ENCODE measurements at regions not wholly inside any gene's neighbourhood (a gene's known extent, or its start where the extent isn't known, plus 50 kb on each side); places are given as distances from the start of the nearest gene placed in this dataset.
"Not testable (repeated sequence)": the region's sequence is repeated elsewhere in the genome, so short reads cannot be mapped to it uniquely, and the experiment has no call there.

DNA sequence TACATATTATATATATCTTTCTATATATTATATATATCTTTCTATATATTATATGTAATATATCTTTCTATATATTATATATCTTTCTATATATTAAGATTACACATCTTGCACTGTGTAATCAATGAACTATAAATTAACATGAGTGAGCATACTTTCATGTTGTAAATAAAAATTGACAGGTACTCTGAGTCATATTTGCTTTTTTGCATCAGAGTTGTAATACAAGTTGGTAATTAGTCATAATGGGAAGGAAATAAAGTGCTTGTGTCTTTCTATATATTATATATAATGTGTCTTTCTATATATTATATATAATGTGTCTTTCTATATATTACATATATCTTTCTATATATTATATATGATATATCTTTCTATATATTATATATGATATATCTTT is 172.5 kb upstream of the MAGI2 start:
- not testable (repeated sequence) for DNase-seq (ENCODE audit: low read depth in 3 of 3)

DNA sequence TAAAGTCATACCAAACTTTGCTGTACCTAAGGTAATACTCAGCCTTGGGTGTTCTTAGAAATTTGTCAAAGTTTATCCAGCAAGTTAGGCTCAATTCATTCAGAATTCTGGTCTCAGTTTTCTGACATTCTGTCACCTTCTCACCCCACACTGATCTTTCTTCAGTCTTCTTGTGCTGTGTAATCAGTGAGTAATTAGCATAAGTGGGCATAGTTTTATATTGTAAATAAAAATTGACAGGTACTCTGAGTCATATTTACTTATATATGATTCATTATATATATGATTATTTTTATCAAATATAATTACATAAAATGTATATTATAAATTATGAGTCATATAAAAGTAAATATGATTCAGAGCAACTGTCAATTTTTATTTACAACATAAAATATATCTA is 170.9 kb upstream of the MAGI2 start:
- no peak for DNase-seq (ENCODE audit: low read depth in 3 of 3)

DNA sequence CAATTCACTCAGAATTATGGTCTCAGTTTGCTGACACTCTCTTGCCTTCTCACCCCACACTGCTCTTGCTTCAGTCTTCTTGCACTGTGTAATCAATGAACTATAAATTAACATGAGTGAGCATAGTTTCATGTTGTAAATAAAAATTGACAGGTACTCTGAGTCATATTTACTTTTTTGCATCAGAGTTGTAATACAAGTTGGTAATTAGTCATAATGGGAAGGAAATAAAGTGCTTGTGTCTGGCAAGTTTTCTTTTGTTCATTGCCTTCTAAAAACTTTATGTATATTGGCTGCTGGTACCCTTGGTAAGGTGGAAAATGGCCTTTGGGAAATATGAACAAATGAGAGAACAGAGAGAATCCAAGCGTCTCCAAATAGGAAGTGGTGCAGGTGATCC is 169.3 kb upstream of the MAGI2 start:
- no peak for DNase-seq (ENCODE audit: low read depth in 3 of 3)

DNA sequence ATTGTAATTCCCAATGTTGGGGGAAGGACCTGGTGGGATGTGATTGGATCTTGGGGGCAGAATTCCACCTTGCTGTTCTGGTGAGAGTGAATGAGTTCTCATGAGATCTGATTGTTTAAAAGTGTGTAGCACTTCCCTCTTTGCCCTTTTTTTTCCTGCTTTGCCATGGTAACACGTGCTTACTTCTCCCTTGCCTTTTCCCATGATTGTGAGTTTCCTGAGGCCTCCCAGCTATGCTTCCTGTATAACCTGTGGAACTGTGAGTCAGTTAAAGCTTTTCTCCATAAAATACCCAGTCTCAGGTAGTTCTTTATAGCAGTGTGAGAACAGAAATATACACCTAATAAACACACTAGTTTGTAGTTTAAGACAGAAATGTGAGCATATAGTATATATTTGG is 166.8 kb upstream of the MAGI2 start:
- DNase-seq (ENCODE audit: low read depth in 3 of 3) = no peak

DNA sequence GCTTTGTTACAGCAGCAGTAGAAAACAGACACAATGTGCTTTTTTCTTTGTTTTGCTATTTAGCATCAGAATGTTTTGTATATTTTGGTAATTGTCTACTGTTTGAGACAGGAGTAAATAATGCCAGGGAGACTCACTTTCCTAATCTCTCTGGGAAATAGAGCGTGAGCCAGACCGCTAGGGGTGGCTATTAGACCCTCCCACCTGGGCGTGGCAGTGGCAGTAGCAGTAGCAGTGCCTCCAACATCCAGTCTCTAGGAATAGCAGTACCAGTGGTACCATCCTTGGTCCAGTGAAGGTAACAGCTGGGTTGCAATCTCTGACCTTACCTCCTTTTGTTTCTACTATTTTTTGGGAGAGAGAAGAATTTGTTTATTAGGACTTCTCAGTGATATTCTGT is 165.7 kb upstream of the MAGI2 start:
- DNase-seq (ENCODE audit: low read depth in 3 of 3) = no peak

DNA sequence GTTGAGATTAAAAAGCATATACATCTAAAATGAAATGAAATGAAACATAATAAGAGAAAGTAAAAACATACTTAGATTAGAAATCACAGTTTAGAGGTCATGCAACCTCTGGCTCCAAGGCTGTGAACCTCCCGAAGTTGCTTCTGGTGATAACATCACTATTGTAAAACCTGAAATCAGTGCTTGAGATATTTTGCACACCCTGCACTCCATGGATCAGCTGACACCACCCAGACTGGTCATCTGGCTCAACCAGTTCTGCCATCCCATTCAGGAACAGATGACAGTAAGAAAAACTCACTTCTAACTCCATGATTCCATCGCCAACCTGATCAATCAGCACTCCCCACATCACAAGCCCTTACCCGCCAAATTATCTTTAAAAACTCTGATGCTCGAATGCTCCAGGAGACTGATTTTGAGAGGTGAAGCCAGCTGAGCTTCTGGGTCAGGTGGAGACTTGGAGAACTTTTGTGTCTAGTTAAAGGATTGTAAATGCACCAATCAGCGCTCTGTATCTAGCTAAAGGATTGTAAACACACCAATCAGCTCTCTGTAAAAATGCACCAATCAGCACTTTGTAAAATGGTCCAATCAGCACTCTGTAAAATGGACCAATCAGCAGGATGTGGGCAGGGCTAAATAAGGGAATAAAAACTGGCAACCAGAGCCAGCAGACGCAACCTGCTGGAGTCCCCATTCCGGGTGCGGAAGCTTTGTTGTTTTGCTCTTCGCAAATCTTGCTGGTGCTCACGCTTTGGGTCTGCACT is 162.6 kb upstream of the MAGI2 start:
- DNase-seq (ENCODE audit: low read depth in 3 of 3) = no peak

DNA sequence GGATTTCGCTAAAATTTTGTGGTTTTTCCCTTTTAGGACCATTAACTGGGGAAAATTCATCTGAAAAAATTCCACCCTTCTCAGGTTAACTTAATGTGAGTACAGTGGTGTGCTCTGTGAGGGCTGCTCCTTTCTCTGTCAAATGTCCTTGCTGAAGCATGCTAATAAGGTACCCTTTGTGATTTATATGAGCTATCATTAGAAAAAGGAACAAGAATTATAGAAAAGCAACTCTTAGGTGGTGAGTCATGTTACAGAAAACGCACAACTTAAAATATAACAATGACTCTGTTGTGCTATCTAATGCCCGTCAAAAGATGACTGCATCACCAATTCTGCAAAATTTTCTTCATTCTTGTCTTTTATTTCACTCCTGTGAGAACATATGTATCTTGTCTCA is 162.0 kb upstream of the MAGI2 start:
- DNase-seq (ENCODE audit: low read depth in 3 of 3) = no peak

DNA sequence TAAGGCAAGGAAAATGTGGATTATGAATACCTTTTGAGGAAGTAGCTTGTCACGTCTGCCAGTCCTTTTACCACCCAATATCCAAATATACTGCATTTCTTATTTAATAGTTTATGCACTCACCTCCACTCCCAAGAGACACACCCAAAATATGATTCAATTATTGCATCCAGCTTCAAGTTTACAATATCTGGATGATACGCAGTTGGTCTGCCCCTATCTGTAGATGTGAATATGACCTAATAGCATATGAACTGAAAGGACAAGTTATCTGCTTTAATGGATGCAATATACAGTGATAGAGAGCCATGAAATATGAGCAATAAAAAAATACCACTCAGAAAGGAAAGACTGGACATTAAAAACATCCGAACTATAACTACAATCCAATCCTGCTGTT is 159.4 kb upstream of the MAGI2 start:
- no peak for DNase-seq (ENCODE audit: low read depth in 3 of 3)

DNA sequence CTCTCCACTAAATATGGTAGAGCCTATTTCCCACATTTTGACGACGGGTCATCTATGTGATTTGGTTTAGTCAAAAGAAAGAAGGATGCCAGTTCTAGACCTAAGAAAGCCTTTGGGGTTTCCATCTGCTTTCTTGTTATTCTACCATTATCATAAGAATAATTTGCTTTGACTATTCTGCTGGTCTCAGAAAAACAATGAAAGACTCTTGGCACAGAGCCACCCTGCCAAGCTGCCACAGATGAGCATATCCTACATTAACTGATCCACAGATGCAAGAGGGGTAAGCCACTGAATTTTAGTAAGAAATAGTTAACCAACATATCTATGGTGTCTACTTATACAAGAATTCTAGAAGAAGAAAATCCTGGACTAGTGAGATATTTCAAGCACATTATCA is 158.6 kb upstream of the MAGI2 start:
- no peak for DNase-seq (ENCODE audit: low read depth in 3 of 3)

DNA sequence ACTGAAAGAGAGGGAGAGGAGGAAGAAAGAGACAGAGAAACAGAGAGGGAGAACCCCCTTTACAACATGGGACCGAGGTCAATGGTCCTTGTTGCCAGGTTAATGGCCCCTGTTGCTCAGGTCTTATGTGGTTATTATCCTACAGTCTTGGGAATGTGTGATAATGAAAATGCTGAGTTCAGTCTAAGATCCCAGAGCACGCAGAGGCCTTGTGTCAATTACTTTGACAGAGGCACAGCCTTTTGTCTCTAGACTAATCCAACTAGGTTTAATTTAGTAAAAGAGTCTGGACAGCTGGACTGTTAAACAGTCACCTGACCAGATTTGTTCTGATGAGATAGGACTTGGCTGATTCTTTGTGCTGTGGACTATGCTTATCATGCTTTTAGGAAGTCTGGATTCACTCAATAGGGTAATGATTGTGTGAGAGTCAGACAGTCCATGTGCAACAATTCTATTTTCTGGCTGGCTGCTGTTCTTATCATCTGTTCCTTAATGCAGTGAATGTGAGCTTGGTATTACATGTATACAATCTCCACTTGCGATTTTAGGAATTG is 157.4 kb upstream of the MAGI2 start:
- DNase-seq (ENCODE audit: low read depth in 3 of 3) = no peak

DNA sequence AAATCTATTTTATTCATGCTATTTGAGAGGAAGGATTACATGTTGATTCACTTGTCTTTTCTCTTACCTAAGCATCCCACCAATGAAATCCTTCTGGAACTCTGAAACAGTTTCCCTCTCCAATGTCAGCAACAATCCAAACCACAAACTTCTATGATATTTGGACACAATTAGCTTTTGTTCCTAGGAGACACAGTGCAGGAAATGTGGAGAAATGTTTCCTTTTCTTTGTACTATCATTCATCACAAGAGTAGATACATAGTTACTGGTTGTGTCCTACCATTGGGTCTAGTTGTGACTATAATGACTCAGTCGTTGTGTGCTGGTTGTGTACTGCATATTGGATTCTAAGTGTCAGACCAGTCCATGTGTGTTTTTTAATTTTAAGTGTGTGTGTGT is 156.8 kb upstream of the MAGI2 start:
- no peak for DNase-seq (ENCODE audit: low read depth in 3 of 3)

DNA sequence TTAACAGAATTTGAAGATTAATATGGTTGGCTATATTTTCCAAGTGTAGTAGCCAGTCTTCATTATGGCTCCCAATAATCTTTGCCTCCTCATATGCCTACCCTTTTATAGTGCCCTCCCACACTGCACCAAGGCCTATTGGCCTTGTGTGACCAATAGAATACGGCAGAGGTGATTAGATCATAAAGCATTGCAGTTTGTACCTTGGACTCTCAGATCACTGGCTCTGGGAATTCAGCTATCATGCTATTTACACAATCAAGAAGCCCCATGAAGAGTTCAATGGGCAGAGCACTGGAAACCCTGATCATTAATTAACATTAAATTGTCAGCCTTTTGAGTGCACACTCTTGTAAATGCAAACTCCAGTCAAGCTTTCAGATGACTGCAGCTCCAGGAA is 154.5 kb upstream of the MAGI2 start:
- DNase-seq (ENCODE audit: low read depth in 3 of 3) = no peak

DNA sequence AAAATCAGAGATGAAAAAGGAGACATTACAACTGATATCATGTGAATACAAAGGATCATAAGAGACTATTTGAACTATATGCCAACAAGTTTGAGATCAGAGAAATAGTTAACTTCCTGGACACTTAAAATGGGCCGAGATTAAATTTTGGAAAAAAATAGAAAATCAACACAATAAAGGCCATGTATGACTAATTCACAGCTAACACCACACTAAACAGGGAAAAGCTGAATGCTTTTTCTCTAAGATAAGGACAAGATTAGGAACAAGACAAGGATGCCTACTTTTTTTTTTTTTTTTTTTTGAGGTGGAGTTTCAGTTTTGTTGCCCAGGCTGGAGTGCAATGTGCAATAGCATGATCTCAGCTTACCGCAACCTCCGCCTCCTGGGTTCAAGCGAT is 151.4 kb upstream of the MAGI2 start:
- no peak for DNase-seq (ENCODE audit: low read depth in 3 of 3)

DNA sequence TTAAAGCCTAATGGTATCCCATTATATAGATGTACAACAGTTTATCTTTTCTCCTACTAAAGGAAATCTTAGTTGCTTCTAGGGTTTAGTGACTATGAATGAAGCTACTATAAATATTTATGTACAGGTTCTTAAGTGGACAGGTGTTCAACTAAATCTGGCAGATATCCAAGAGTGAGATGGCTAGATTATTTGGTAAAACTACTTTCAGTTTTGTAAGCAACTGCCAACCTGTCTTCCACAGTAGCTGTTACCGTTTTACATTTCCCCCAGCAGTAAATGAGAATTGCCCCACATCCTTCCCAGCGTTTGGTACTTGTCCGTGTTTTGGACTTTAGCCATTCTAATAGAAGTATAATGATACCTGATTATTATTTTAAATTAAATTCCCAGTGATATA is 144.9 kb upstream of the MAGI2 start:
- no peak for DNase-seq (ENCODE audit: low read depth in 3 of 3)

DNA sequence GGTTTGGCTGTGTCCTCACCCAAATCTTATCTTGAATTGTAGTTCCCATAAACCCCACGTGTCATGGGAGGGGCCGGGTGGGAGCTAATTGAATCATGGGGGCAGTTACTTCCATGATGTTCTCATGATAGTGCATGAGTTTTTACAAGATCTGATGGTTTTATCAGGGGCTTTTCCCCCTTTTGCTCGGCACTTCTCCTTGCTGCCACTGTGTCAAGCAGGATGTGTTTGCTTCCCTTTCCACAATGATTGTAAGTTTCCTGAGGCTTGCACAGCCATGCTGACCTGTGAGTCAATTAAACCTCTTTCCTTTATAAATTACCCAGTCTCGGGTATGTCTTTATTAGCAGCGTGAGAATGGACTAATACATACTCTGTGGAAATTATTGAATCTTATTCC is 141.2 kb upstream of the MAGI2 start:
- DNase-seq (ENCODE audit: low read depth in 3 of 3) = not testable (repeated sequence)

DNA sequence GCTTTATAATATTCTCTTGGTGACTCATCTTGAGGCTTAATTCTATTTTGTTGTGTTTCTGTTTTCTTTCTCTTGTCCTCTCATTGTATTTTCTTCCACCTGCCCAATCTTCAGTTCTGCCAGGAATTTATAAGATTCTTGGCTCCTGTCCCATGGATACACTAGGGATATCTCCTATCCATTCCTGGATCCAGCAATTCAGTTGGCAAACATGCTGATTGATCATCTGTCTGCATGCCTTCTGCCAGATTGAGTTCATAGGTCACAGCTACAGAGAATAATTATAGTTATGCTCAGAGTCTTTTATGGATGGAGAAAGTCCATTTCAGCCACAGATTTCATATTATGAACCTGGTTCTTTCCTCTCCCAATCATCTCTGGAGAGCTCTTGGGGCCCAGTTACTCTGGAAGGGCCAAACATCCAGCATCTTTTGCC is 140.4 kb upstream of the MAGI2 start:
- DNase-seq (ENCODE audit: low read depth in 3 of 3) = no peak

DNA sequence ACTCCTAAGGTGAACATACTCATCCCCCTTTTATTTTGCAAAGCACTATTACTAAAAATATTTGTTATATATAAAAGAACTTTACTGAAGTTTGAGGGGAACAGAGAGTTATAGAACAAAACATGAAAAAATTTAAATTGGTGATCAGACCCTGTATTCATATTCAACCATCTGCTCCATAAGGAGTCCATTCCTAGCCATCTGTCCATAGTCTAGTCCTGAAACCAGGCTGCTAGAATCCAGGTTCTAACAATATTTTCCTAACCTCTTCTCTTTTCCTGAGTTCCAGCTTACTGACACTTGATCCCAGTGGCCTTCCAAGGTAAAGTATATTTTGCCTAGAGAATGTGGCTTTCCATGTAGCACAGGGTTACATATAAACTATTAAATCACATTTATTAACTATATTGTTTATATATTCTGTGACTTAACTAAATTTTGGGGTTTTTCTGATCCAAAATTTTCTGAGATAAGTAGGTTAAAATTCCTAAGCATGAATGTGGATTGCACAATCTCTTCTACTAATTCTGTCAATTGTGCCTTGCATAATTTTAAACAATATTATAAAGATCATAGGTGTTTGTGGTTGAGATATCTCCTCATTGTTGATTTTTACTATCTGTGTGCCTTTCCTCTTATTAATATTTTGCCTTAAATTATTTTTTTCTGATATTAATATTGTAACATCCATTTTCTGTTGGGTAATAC is 137.6 kb upstream of the MAGI2 start:
- no peak for DNase-seq (ENCODE audit: low read depth in 3 of 3)

DNA sequence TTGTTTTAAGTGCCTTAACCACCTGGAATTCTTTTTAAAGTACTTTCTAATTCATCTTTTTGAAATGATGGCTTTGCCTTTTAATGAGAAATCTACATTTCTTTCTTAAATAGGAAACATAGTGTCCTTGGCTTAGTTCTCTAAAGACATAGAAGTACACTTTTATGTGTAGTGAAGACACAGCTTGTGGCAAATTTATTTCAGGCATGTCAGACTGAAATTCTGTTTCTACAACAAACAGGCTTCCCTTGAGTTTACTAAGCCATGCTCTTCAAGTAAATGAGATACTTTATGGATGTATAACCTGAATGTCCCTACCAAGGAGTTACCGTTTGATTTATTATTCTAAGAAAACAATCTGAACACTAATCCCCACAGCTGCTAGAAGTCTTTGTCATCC is 136.9 kb upstream of the MAGI2 start:
- DNase-seq (ENCODE audit: low read depth in 3 of 3) = no peak

DNA sequence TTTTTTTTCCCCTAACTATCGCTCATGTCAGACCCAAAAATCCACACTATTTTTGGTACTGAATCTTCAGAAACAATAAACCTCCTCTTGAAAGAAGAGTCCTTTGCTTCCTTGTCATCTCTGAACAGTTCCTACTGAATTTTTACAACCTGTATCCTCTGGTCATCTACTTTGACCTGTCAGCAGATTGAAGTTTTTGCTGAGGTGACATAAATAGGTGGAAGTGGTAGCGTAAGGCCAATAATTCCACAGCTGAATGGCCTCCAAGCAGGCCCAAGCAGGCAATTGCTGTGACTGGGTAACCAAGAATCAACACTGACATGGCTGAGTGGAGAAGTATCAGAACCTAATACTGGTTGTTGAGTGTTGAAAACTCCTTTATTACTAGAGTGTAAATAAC is 117.4 kb upstream of the MAGI2 start:
- DNase-seq (ENCODE audit: low read depth in 3 of 3) = no peak

DNA sequence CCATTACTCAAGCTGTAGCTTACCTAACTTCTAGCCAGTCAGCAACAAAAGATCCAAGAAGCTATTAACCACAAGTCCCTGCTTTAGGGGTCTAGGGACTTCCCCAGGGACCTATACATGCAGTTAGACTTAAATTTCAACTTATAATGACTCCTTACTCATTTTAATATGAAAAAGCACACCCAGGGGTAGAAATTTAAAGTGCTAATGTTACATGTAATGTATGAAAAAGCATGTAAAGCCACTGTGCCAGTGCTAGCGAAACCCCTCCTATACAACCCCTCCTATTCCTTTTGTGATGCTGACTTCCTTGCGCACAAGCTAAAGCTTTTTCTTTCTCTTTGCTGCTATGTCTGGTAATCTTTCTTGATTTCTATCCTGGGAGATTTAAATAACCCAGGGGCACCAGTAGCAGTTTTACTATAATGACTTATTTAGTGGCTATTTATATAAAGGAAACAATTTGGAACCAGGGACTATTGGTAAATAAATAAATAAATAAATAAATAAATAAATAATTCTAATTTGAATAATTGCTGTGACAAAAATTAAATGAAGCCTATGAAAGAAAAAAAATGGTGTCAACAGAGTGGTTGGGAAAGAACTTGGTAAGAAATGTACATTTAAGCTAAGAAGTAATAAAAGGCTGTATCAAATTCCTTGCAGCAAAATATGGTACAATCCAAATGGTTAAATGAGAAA is 110.5 kb upstream of the MAGI2 start:
- no peak for DNase-seq (ENCODE audit: low read depth in 3 of 3)

DNA sequence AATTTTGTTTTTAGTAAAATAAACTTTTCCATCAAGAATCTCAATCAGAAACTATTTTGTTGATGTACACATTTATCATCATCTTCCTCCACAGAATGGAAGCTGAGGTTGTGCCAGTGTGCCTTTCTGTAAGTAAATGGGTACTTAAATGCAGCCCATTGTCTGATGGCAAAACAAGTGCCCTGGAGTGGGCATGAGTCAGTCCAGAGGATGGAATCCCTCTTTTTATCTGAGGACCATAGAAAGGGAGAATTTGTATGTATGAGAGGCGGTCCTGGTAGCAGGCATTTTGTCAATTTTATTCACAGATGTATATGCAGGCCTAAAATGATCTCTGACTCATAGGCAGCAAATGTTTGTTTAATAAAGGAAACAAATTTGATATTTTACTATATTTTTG is 102.1 kb upstream of the MAGI2 start:
- DNase-seq (ENCODE audit: low read depth in 3 of 3) = no peak

DNA sequence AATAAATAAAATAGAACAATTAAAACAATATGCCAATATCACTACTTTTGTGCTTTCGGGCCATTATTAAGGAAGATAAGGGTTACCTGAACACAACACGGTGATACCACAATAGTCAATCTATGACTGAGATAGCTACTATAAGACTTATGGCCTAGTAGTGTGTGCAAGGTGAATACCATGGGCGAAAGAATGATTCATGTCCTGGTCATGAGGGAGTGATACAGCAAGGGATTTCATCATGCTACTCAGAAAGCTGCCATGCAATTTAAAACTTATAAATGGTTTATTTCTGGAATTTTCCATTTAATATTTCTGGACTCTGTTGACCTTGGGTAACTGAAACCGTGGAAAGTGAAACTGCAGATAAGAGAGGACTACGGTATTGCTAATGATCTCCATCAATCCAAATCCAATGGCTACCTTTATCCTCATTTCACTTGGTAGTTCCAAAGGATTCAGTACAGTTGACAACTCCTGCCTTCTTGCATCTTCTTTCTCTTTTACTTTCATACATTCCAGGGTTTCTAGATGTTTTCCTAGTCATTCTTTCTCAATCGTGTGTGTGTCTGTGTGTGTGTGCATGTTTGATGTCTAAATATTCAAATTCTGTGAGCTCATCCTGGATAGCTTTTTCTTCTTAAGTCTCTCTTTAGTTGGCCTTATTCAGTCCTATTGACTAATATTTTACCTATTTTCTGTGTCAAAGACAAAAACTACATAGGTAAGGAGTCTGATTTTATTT is 100.5 kb upstream of the MAGI2 start:
- no peak for DNase-seq (ENCODE audit: low read depth in 3 of 3)

Data from stimulated activated CD4-positive, alpha-beta T cell treated with anti-CD3 and anti-CD28 coated beads, TNF-alpha, amount 100 ng/mL, for 24 hours (primary cell).